HG02938 (cell line): ENCODE measurements at regions not wholly inside any gene's neighbourhood (a gene's known extent, or its start where the extent isn't known, plus 50 kb on each side); places are given as distances from the start of the nearest gene placed in this dataset.
A peak's percentile ranks its signal among the peaks of the same experiment; 100 is the strongest.

Experiments
- ATAC-seq: cut with Tn5 transposase; IDR thresholded peaks from one replicate; pipeline ENCODE4 v1.9.1; 2021; ENCODE audit warnings: mild to moderate bottlenecking, moderate library complexity; ENCODE audit not compliant: unreplicated experiment

DNA sequence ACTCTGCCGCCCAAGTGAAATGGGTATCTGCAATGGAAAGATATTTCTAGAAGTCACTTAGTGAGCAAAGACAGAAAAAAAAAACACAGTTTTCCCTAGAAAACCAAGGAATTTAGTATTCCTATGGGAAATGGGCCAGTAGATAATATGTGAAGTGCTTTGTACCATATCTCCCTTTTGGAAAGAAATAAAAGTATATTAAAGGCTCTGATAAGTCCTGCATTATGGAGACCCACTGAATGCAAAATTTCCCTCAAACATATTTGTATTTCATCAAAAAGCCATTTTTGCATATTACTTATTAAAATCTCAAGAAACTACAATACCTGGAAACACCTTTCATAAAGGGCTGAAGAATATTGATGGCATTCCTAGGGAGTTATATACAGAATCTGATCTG, 51.6 kb upstream of the DYNLRB2 start:
- no peak for ATAC-seq

DNA sequence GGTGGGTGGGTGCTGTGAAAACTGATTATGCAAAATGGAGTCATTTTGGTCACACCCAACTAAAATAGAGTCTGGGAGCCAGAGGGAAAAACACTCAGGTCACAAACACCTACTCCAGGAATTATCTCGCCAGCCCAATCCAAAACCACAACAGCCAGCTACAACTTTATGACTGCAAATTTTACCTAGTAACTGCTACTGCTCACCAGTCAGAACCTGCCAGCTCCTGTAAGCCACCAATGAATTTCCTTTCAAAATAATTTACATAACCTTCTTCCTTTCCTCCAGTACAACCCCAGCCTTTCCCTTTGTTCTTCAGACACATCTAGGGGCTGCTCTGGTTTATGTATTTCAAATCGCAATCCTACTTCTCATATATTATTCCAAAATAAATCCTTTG, 52.6 kb upstream of the DYNLRB2 start:
- ATAC-seq: no peak

GRCh38 chr16:80480664-80481063, 60.1 kb upstream of the DYNLRB2 start:
- peak; percentile 74 for ATAC-seq

GRCh38 chr16:80477838-80478237, 63.0 kb upstream of the DYNLRB2 start:
- no peak for ATAC-seq

- ATAC-seq: no peak
These were observed 72.8 kb upstream of the DYNLRB2 start for GRCh38 chr16:80468029-80468428.

DNA sequence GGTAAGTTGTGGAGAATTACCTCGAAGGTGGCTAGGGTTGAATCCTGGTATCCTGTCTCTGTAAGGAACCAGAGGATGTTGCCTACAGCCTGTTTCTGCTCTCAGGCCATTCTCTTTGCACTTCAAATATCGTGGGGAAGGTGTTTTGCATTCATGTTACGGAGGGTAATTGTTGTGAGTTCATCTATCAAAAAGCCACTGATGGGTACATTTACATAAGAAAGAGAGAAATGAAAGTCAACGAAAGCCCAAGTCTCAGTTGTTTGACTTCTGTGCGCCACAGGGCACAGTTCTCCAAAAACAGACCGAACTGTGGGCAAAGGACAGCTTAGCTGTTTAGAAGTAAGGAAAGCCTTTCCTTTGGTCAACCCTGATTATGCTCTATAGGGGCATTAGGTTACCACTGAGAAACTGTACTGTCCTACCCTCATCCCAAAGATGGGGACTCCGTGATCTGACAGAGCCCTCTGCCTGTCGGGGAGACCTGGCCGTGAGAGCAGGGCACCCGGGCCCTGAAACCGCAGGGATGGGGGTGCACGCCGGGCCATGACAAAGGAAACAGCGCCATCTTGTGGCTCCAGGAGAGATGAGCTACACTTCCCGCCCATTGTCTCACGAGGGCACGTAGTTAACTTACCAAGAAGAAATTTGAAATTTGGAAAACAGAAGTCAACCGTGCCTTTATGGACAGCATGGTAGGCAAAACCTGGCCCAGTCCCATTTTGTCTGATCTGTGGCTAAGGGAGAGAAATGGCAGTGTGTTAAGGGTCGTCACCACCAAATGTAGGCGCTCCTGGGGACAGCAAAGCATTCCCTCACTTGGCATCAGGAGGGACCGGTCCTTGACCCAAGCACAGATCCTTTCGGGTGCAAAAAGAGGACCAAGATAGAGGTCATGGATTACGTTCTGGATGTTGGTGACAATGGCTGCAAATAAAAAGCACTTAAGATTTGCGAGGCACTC, 74.5 kb upstream of the DYNLRB2 start:
- peak; percentile 89 for ATAC-seq

DNA sequence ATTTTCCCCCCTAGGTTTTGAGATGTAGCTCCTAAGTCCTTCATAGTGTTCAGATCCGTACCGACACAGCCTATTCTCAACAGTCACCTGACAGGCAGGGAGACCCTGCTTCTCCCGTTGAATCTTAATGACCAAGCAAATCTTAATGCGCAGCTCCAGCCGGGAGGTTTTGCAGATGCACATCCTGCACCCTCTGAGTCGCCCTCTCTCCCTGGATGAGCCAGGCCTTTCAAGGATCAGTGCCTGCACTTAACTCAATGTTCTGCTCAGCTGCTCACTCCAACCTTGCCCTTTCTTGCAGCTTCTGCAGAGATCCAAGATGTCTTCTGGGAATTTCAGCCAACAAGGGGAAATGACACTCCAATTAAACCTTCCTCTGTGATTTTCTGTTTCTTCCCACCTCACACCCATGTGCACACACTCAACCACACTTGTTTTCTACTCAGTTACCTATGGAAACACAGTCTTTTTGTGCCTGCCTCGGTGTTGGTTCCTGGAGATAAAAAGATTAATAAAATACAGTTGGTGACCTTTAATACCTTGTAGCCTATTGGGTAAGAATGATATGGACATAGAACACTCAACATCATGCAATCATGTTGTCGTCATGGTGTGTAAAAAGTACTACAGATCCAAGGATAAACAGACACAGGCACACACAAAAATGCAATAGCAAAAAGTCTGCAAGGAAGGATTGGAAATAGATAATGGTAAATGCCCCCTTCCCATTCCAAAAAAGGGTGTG, 76.9 kb upstream of the DYNLRB2 start:
- no peak for ATAC-seq

DNA sequence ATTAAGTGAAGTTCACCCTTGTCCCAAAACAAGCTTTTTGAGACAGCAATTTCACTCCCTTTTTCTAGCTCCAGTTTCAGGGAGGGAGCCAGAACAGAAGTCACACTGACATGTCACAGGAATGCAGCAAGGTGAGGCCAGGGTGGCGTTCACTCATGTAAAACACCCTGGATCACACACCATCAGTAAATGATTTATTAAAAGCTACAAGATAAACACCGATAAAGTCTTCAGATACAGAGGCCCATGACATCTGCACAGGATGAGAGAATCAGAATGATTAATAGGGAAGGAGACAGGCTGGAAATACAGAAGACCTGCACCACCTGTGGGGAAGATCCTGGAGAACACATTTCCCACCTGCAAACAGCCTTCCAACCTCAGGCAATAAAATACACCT, 77.5 kb upstream of the DYNLRB2 start:
- no peak for ATAC-seq

GRCh38 chr16:80462917-80463316, 77.9 kb upstream of the DYNLRB2 start:
- no peak for ATAC-seq

- ATAC-seq: no peak
These were observed 79.8 kb upstream of the DYNLRB2 start for GRCh38 chr16:80460988-80461387.

DNA sequence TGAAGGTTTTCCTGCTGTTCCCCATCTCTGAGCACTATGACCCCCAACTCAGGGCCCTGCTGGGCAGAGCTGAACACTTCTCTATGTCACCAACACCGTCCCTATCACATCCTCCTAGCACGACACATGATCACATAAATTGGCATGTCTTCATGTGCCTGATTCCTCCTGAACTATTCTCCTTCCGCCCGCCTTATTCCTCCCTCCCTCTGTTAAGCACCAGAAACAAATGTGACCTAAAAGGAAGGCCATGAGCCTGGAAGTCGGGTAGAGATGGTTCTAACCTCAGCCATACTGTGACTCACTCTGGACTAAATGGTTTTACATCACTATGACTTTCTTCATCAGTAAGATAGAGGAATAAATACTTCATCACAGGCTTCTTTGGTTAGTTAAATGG, 80.8 kb upstream of the DYNLRB2 start:
- no peak for ATAC-seq

DNA sequence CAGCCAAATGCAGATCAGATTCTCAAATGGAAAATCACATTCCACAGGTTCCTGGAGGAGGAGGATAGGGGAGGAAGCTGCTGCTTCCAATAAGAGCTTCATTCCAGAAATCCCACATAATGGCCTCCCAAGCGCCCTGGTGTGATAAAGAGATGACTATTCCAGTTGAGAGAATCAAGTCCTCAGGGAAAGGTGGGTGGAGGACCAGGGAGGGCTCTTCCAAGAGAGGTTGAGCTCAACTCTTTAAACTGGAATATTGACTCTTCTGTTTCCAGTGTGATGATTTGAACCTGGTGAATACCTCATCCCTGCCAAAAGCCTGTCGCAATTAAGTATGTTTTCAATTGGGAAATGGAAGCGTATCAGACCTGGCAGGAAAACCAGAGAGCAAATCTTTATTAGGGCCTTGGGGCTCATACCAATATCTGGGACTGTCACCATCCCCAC, 81.4 kb upstream of the DYNLRB2 start:
- no peak for ATAC-seq

GRCh38 chr16:80457871-80458270, 82.9 kb upstream of the DYNLRB2 start:
- no peak for ATAC-seq

DNA sequence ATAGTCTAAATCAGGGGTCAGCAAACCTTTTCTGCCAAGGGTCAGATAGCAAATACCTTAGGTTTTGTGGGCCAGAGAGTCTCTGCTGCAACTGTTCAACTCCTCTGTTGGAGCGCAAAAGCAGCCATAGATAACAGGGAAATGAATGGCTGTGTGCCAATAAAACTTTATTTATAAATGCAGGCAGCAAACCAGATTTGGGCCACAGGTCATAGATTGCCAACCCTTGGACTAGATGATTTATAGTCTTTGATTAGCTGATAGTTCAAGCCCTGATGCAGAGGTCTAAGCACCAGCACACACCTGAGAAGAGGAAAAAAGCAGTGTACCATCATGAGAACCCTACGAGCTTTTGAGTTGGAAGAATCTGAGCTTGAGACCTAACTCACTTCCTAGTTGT, 86.0 kb upstream of the DYNLRB2 start:
- no peak for ATAC-seq

DNA sequence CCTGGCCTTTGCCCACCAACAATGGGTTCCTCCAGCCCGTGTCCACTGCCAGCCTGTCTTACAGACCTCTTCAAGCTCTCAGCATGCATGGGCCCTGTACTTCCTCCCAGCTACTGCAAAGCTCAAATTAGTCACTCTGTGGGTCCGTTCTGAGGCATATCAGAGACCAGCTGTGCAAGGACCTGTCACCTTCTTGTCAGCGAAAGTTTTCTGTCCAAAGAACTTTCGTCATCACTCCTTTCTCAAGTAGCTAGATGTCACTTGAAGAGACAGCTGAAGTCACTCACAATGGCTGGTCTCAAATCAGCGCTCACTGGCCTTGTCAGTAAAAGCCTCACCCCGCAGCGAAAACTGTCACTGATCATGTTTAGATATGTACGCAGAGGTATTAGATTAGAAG, 91.4 kb upstream of the DYNLRB2 start:
- ATAC-seq: no peak

DNA sequence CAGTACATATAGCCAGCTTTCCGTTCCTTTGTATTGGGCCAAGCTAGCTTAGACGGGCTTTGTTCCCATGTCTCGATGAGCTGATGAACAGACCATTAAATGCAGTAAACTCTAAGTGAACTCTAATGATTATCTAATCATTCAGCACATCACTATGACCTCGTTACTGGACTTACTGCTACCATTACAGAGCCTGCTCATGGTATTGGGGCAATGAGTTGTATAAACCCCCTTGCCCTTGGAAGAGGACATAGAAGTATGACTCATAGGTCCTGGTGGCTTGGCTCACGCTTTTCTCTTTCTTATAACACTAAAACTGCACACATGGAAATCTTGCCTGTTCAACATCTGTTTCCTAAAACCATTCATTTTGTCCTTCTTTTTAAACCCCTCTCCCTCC, 93.6 kb upstream of the DYNLRB2 start:
- no peak for ATAC-seq

- no peak for ATAC-seq
These were observed 98.0 kb upstream of the DYNLRB2 start for GRCh38 chr16:80442779-80443178.

GRCh38 chr16:80441935-80442334, 98.9 kb upstream of the DYNLRB2 start:
- no peak for ATAC-seq

GRCh38 chr16:80440667-80441066, 100.1 kb upstream of the DYNLRB2 start:
- ATAC-seq: no peak

DNA sequence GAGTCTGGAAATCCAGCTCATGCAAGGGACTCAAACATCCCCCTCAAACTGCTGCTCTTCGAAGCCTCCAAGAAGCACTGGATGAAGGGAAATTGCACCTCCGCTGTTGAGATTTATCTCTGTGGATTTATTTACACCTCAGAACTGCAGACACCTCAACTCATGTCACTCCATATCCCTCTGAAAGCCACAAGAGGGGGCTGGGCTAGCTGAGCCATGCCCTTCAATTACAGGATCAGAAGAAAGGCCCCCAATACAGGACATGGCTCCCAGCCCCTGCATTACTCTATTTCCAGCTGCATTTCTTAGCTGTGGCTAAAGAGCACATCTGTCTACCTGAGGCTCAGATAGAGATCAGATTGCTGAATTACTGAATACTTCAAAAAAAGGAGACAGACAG, 103.1 kb upstream of the DYNLRB2 start:
- no peak for ATAC-seq

DNA sequence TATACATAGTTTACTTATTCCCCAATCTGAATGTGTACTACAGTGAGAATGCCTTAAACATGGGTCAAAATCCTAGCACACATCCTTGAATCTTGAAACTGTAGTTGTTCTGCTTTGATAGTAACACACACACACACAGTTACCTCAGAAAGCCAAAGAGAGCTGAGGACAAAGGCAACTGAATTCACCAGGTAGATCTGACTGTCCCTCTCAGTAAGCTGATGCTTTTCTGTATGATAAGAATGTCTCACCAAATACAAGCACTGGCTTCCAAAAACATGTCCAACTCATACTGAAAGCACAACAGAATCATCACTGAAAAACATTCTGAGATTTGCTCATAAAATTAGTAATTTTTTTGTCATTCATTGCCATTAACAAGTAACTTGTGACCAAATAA, 104.3 kb upstream of the DYNLRB2 start:
- no peak for ATAC-seq

DNA sequence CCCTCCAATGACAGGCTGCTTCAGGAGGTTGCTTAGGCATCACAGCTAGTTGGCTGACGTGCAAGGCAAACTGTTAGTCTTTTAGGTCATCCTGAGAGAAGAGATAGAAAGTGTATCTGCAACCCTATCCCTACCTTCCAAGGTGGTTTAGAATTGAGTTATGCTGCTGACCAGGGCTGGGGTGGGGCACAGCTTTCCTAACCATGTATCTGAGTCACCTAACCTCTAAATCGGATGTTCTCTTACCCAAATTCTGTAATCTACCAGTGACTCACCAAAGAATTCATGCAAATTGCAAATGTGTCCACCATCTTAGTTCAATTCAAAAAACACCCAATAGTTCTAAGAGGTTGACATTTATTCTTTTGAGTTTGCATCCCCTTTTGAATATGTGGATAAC, 107.2 kb upstream of the DYNLRB2 start:
- no peak for ATAC-seq
